ENCODE measurements at regions not wholly inside any gene's neighbourhood (a gene's known extent, or its start where the extent isn't known, plus 50 kb on each side); places are given as distances from the start of the nearest gene placed in this dataset.

GRCh38 chr3:177787279-177788041, 590.2 kb upstream of the TBL1XR1 start:
- CTCF ChIA-PET (ENCODE audit: partially characterized antibody): interaction anchor here (1.7 kb wide), 1 partner anchor 9 kb away, joined by 8 read pairs; no protein-coding TSS in a partner anchor
- Histone ChIP-seq H3K14ac (ENCODE audit: insufficient read length) (no peak overlapping the region), H2BK20ac (ENCODE audit: low read length) (no peak overlapping the region), H4K20me1 (replicated peaks in 1 of 2; ENCODE audit: control insufficient read depth in 1 of 2, insufficient read depth in 2 of 2, low read length in 2 of 2) (no peaks in the 10 kb centered on the region), H3K9ac (replicated peaks in 1 of 4; ENCODE audit: extremely low read depth in 1 of 4, low read depth in 3 of 4, low read length in 3 of 4) (no peak overlapping the region), H2AFZ (ENCODE audit: low read length) (no peak overlapping the region), H4K8ac (ENCODE audit: extremely low read depth, insufficient read depth, low read length) (no peak overlapping the region), H3K9me3 (ENCODE audit: insufficient read depth in 2 of 2, low read depth in 1 of 2, low read length in 1 of 2) (no peaks in the 10 kb centered on the region), H3K56ac (replicated peaks; ENCODE audit: insufficient read length, low read depth, low read length) (no peak overlapping the region), H3K4me1 (replicated peaks in 1 of 4; ENCODE audit: control insufficient read depth in 3 of 4, insufficient read depth in 4 of 4, low read length in 3 of 4) (no peaks in the 10 kb centered on the region), H3K4me3 (ENCODE audit: extremely low read depth in 1 of 4, insufficient read depth in 2 of 4, low read depth in 3 of 4, low read length in 4 of 4) (no peak overlapping the region), H4K5ac (ENCODE audit: insufficient read length, low read depth, low read length) (no peak overlapping the region), H3K4ac (replicated peaks; ENCODE audit: insufficient read length, low read depth, low read length) (no peak overlapping the region), H3K79me2 (ENCODE audit: control insufficient read depth in 1 of 2, insufficient read depth in 2 of 2, low read length in 2 of 2) (no peaks in the 10 kb centered on the region), H3K18ac (ENCODE audit: extremely low read depth, low read length) (no peak overlapping the region), H3K79me1 (ENCODE audit: low read depth, low read length) (no peaks in the 10 kb centered on the region), H3K36me3 (ENCODE audit: control insufficient read depth in 2 of 4, insufficient read depth in 4 of 4, low read length in 3 of 4) (no peaks in the 10 kb centered on the region), H2AK5ac (ENCODE audit: low read depth, low read length) (no peak overlapping the region), H2BK5ac (ENCODE audit: low read depth, low read length) (no peak overlapping the region), H2BK12ac (ENCODE audit: low read depth, low read length) (no peak overlapping the region), H3K27ac (ENCODE audit: low read depth, low read length) (no peak overlapping the region), H4K91ac (replicated peaks; ENCODE audit: insufficient read length, low read length) (no peak overlapping the region), H3K23ac (ENCODE audit: insufficient read length) (no peak overlapping the region), H3K23me2 (ENCODE audit: low read depth, low read length) (no peaks in the 10 kb centered on the region), H3K27me3 (replicated peaks in 1 of 4; ENCODE audit: control insufficient read depth in 3 of 4, extremely low read depth in 1 of 4, insufficient read depth in 3 of 4, low read length in 3 of 4) (no peaks in the 10 kb centered on the region), H2BK120ac (replicated peaks; ENCODE audit: low read depth, low read length) (no peak overlapping the region), H3K4me2 (ENCODE audit: insufficient read depth in 1 of 2, low read depth in 2 of 2, low read length in 2 of 2) (no peak overlapping the region), H2BK15ac (ENCODE audit: low read length) (no peak overlapping the region)
- TF ChIP-seq SRF (IDR thresholded peaks at IDR 0.05; ENCODE audit: low read depth, low read length) (no peak), CHD2 (IDR thresholded peaks at IDR 0.05; ENCODE audit: low read length) (no peak), NANOG (IDR thresholded peaks at IDR 0.05; ENCODE audit: insufficient read depth, low read depth, low read length, poor library complexity, severe bottlenecking) (no peak), ATF2 (IDR thresholded peaks at IDR 0.05; ENCODE audit: low read length) (no peak), PHF8 (conservative IDR thresholded peaks at IDR 0.05; ENCODE audit: low read depth, low read length) (no peak), YY1 (IDR thresholded peaks at IDR 0.05; ENCODE audit: low read depth, low read length) (no peak), SP2 (IDR thresholded peaks at IDR 0.05; ENCODE audit: low read length) (no peak), NRF1 (IDR thresholded peaks at IDR 0.05; ENCODE audit: low read depth, low read length) (no peak), CBX5 (IDR thresholded peaks at IDR 0.05; ENCODE audit: low read depth, low read length) (no peak), RBBP5 (IDR thresholded peaks at IDR 0.05; ENCODE audit: borderline replicate concordance, low read depth, low read length) (no peak), SIN3A (conservative IDR thresholded peaks at IDR 0.05 in 1 of 2, IDR thresholded peaks at IDR 0.05 in 1 of 2; ENCODE audit: low read depth in 1 of 2, low read length in 2 of 2) (no peak)
- 74% methylated on average over 5 of the region's 5 CpGs; no CpG with 5 or more reads in 1 of the 2 experiments for WGBS, 2 experiments (ENCODE audit: extremely low coverage in 1 of 2, insufficient coverage in 1 of 2, insufficient read length in 1 of 2, insufficient replicate concordance in 2 of 2, low coverage in 1 of 2, low lambda C conversion rate in 2 of 2, missing lambda C conversion rate in 1 of 2)
- no peak for FAIRE-seq
- DNase-seq (ENCODE audit: low read depth in 1 of 2, low spot score in 2 of 2): no peak
- POLR2A ChIA-PET (ENCODE audit: partially characterized antibody): no interaction called here
